Eye (tissue), 1 donor: ENCODE measurements at regions not wholly inside any gene's neighbourhood (a gene's known extent, or its start where the extent isn't known, plus 50 kb on each side); places are given as distances from the start of the nearest gene placed in this dataset.
"Not testable (repeated sequence)": the region's sequence is repeated elsewhere in the genome, so short reads cannot be mapped to it uniquely, and the experiment has no call there.

Experiments
- DNase-seq: peaks from one replicate; pipeline ENCODE4 v3.0.0-alpha.2; 2015

- no peak for DNase-seq
Measured at GRCh38 chr14:85333841-85334240, 196.1 kb upstream of the FLRT2 start.

- DNase-seq = no peak
Measured at GRCh38 chr14:85334316-85334715, 195.6 kb upstream of the FLRT2 start.

GRCh38 chr14:85336257-85336656 lies 193.7 kb upstream of the FLRT2 start:
- no peak for DNase-seq

- no peak for DNase-seq
Measured at GRCh38 chr14:85336817-85337216, 193.1 kb upstream of the FLRT2 start.

GRCh38 chr14:85338895-85339294 lies 191.0 kb upstream of the FLRT2 start:
- no peak for DNase-seq

- DNase-seq = no peak
Measured at GRCh38 chr14:85342858-85343607, 186.9 kb upstream of the FLRT2 start.

- no peak for DNase-seq
Measured at GRCh38 chr14:85344171-85344570, 185.8 kb upstream of the FLRT2 start.

- DNase-seq = peak; percentile 9
Measured at GRCh38 chr14:85344847-85345570, 184.9 kb upstream of the FLRT2 start.

- no peak for DNase-seq
Measured at GRCh38 chr14:85350667-85351066, 179.3 kb upstream of the FLRT2 start.

GRCh38 chr14:85352588-85352987 lies 177.4 kb upstream of the FLRT2 start:
- DNase-seq = not testable (repeated sequence)

GRCh38 chr14:85357120-85357519 lies 172.8 kb upstream of the FLRT2 start:
- DNase-seq = no peak

- no peak for DNase-seq
Measured at GRCh38 chr14:85358136-85358785, 171.7 kb upstream of the FLRT2 start.

GRCh38 chr14:85359505-85359904 lies 170.4 kb upstream of the FLRT2 start:
- DNase-seq = no peak

- peak; percentile 44 for DNase-seq
Measured at GRCh38 chr14:85363358-85363757, 166.6 kb upstream of the FLRT2 start.

GRCh38 chr14:85366226-85366625 lies 163.7 kb upstream of the FLRT2 start:
- DNase-seq = peak; percentile 92

GRCh38 chr14:85380881-85381280 lies 149.1 kb upstream of the FLRT2 start:
- peak; percentile 42 for DNase-seq

- no peak for DNase-seq
Measured at GRCh38 chr14:85382341-85382740, 147.6 kb upstream of the FLRT2 start.

- DNase-seq = no peak
Measured at GRCh38 chr14:85387181-85387580, 142.8 kb upstream of the FLRT2 start.

- DNase-seq = no peak
Measured at GRCh38 chr14:85390236-85390635, 139.7 kb upstream of the FLRT2 start.

- no peak for DNase-seq
Measured at GRCh38 chr14:85391455-85391854, 138.5 kb upstream of the FLRT2 start.

GRCh38 chr14:85391892-85392291 lies 138.1 kb upstream of the FLRT2 start:
- no peak for DNase-seq

- no peak for DNase-seq
Measured at GRCh38 chr14:85399186-85399585, 130.8 kb upstream of the FLRT2 start.

GRCh38 chr14:85400678-85401077 lies 129.3 kb upstream of the FLRT2 start:
- no peak for DNase-seq

- peak; percentile 14 for DNase-seq
Measured at GRCh38 chr14:85401384-85401783, 128.6 kb upstream of the FLRT2 start.
